GM23338 (cell line): ENCODE measurements at regions not wholly inside any gene's neighbourhood (a gene's known extent, or its start where the extent isn't known, plus 50 kb on each side); places are given as distances from the start of the nearest gene placed in this dataset.

Experiments used
- ATAC-seq: fragments of 200-7000 bp; cut with Tn5 transposase; 3 replicates; pipeline ENCODE4 v1.9.1; 2020
- DNase-seq: peaks from one replicate; pipeline ENCODE4 v3.0.0-alpha.2; 2015; ENCODE audit warnings: low spot score
- H2AFZ ChIP-seq: fragments of 200-600 bp; sonication (generic); 2 replicates; pipeline ENCODE4 v1.8.0; 2016; ENCODE audit warnings: antibody characterized with exemption, mild to moderate bottlenecking, moderate library complexity
- H3F3A ChIP-seq: fragments of 200-600 bp; sonication (generic); replicated peaks from 2 replicates; pipeline ENCODE4 v1.8.0; 2017; ENCODE audit warnings: antibody characterized with exemption, mixed run types, low read depth
- H3K27ac ChIP-seq: fragments of 200-600 bp; sonication (generic); 2 replicates; pipeline ENCODE4 v1.6.1; 2016; ENCODE audit warnings: low read depth
- H3K27me3 ChIP-seq: fragments of 200-600 bp; sonication (generic); 2 replicates; pipeline ENCODE4 v1.8.0; 2016; ENCODE audit warnings: mild to moderate bottlenecking, mixed run types, moderate library complexity; ENCODE audit not compliant: insufficient read depth
- H3K36me3 ChIP-seq: fragments of 200-600 bp; sonication (generic); 2 replicates; pipeline ENCODE4 v1.8.0; 2016; ENCODE audit warnings: mild to moderate bottlenecking; ENCODE audit not compliant: insufficient read depth
- H3K4me1 ChIP-seq: fragments of 200-600 bp; sonication (generic); 2 replicates; pipeline ENCODE4 v1.8.0; 2016; ENCODE audit warnings: mild to moderate bottlenecking, moderate library complexity; ENCODE audit not compliant: insufficient read depth
- H3K4me2 ChIP-seq: fragments of 200-600 bp; sonication (generic); 2 replicates; pipeline ENCODE4 v1.7.1; 2017; ENCODE audit warnings: mixed run types
- H3K4me3 ChIP-seq: fragments of 200-600 bp; sonication (generic); 2 replicates; pipeline ENCODE4 v1.6.1; 2016; ENCODE audit warnings: mixed run types
- H3K79me2 ChIP-seq: fragments of 200-600 bp; sonication (generic); replicated peaks from 2 replicates; pipeline ENCODE4 v1.8.0; 2017; ENCODE audit warnings: mild to moderate bottlenecking; ENCODE audit not compliant: insufficient read depth
- H3K9me2 ChIP-seq: fragments of 200-600 bp; sonication (generic); 2 replicates; pipeline ENCODE4 v1.8.0; 2017; ENCODE audit not compliant: insufficient read depth
- H4K20me1 ChIP-seq: fragments of 200-600 bp; sonication (generic); replicated peaks from 2 replicates; pipeline ENCODE4 v1.8.0; 2017; ENCODE audit warnings: mild to moderate bottlenecking; ENCODE audit not compliant: insufficient read depth
- H3K27ac Mint-ChIP-seq: 2 replicates; pipeline ENCODE4 v1.8.0; 2020; ENCODE audit warnings: inconsistent platforms, mild to moderate bottlenecking, moderate library complexity, mixed read lengths
- H3K27me3 Mint-ChIP-seq: 3 replicates; pipeline ENCODE4 v1.8.0; 2022; ENCODE audit warnings: low read depth, mild to moderate bottlenecking, moderate library complexity, mixed read lengths, inconsistent platforms; ENCODE audit not compliant: insufficient read depth, poor library complexity
- H3K36me3 Mint-ChIP-seq: 3 replicates; pipeline ENCODE4 v1.8.0; 2021; ENCODE audit warnings: low read depth, mild to moderate bottlenecking, inconsistent platforms, moderate library complexity, mixed read lengths
- H3K4me1 Mint-ChIP-seq: 3 replicates; pipeline ENCODE4 v1.8.0; 2020; ENCODE audit warnings: mild to moderate bottlenecking, inconsistent platforms, mixed read lengths
- H3K4me3 Mint-ChIP-seq: 3 replicates; pipeline ENCODE4 v1.8.0; 2021; ENCODE audit warnings: moderate library complexity, mild to moderate bottlenecking, inconsistent platforms, mixed read lengths
- H3K9me3 Mint-ChIP-seq: 3 replicates; pipeline ENCODE4 v1.8.0; 2020; ENCODE audit warnings: moderate library complexity, mild to moderate bottlenecking, inconsistent platforms, mixed read lengths
- CTCF ChIP-seq, 2 experiments: fragments of 200-600 bp in 1 of 2; sonication (generic) in 1 of 2; conservative IDR thresholded peaks; 2 replicates each; pipeline versions ENCODE4 v1.5.1 to v1.6.1; 2016 to 2017; ENCODE audit warnings: antibody characterized with exemption in 2 of 2, low read depth in 2 of 2, mild to moderate bottlenecking in 2 of 2, moderate library complexity in 1 of 2
- ETS1 ChIP-seq: IDR thresholded peaks from 2 replicates; pipeline ENCODE4 v1.6.1; 2016; ENCODE audit warnings: antibody characterized with exemption
- EZH2 ChIP-seq: fragments of 200-600 bp; sonication (generic); IDR thresholded peaks from one replicate; pipeline ENCODE4 v1.8.0; 2017; ENCODE audit warnings: antibody characterized with exemption, mild to moderate bottlenecking, low read depth; ENCODE audit not compliant: unreplicated experiment
- EZH2phosphoT487 ChIP-seq: fragments of 200-600 bp; sonication (generic); IDR thresholded peaks from one replicate; pipeline ENCODE4 v1.8.1; 2018; ENCODE audit warnings: antibody characterized with exemption; ENCODE audit not compliant: unreplicated experiment
- JUNB ChIP-seq: IDR thresholded peaks from one replicate; pipeline ENCODE4 v1.6.1; 2016; ENCODE audit warnings: antibody characterized with exemption; ENCODE audit not compliant: unreplicated experiment
- NANOG ChIP-seq: IDR thresholded peaks from 2 replicates; pipeline ENCODE4 v1.6.1; 2016; ENCODE audit warnings: antibody characterized with exemption, borderline replicate concordance
- REST ChIP-seq: IDR thresholded peaks from one replicate; pipeline ENCODE4 v1.6.1; 2018; ENCODE audit warnings: antibody characterized with exemption; ENCODE audit not compliant: unreplicated experiment
- STAT1 ChIP-seq: IDR thresholded peaks from one replicate; pipeline ENCODE4 v1.6.1; 2016; ENCODE audit warnings: antibody characterized with exemption; ENCODE audit not compliant: unreplicated experiment
- ZNF114 ChIP-seq: fragments of 250-450 bp; sonication (Bioruptor Pico); IDR thresholded peaks from 2 replicates; pipeline ENCODE4 v1.5.0; 2020; ENCODE audit warnings: mild to moderate bottlenecking, moderate library complexity
- ZNF331 ChIP-seq: fragments of 250-450 bp; sonication (Bioruptor Pico); IDR thresholded peaks from 2 replicates; pipeline ENCODE4 v1.5.0; 2020; ENCODE audit warnings: low read depth, mild to moderate bottlenecking, moderate library complexity

GRCh38 chr20:48393737-48394314, 434.0 kb downstream of the PREX1 start (continued):
- TF ChIP-seq STAT1 (no peak), CTCF (conservative IDR thresholded peaks at IDR 0.05; ENCODE audit: low read depth in 2 of 2) (no peak)

- H3K36me3 Mint-ChIP-seq, result peaks cover 6% of the 10 kb centered on the region; the same call in 2 of the 3 replicates
- Histone ChIP-seq H3K9me2 (no peaks in the 10 kb centered on the region), H3K4me2 (no peak overlapping the region), H3K27me3 (no peaks in the 10 kb centered on the region), H2AFZ (no peak overlapping the region), H3K79me2 (no peaks in the 10 kb centered on the region), H3K36me3 (no peaks in the 10 kb centered on the region), H3K4me3 (no peak overlapping the region), H3K27ac (no peak overlapping the region), H3K4me1 (no peaks in the 10 kb centered on the region), H4K20me1 (no peaks in the 10 kb centered on the region), H3F3A (no peaks in the 10 kb centered on the region)
- no peak for DNase-seq
- peaks cover 16% of the 10 kb centered on the region for H3K9me3 Mint-ChIP-seq
- ATAC-seq, result no peak
- H3K27me3 Mint-ChIP-seq, result peaks cover 1% of the 10 kb centered on the region
- H3K27ac Mint-ChIP-seq, result no peak overlapping the region
- TF ChIP-seq JUNB (no peak), ZNF331 (CRISPR knock-in tag) (no peak), STAT1 (no peak), EZH2phosphoT487 (no peak), ZNF114 (CRISPR knock-in tag) (no peak), EZH2 (no peak), CTCF (conservative IDR thresholded peaks at IDR 0.05; ENCODE audit: low read depth in 2 of 2) (no peak)
- peaks cover 3% of the 10 kb centered on the region; the same call in 2 of the 3 replicates for H3K4me1 Mint-ChIP-seq
- no peak overlapping the region for H3K4me3 Mint-ChIP-seq
These were observed 434.5 kb downstream of the PREX1 start for GRCh38 chr20:48393311-48393685.

GRCh38 chr20:48392407-48393310, 435.1 kb downstream of the PREX1 start:
- no peak overlapping the region for H3K4me3 ChIP-seq
- Mint-ChIP-seq H3K9me3 (peaks cover 16% of the 10 kb centered on the region), H3K36me3 (peaks cover 6% of the 10 kb centered on the region; the same call in 2 of the 3 replicates), H3K4me3 (no peak overlapping the region), H3K4me1 (peaks cover 3% of the 10 kb centered on the region; the same call in 2 of the 3 replicates), H3K27ac (no peak overlapping the region), H3K27me3 (peaks cover 1% of the 10 kb centered on the region)
- no peak overlapping the region for H3K27ac ChIP-seq
- H4K20me1 ChIP-seq, result no peaks in the 10 kb centered on the region
- no peak for DNase-seq
- no peak for ATAC-seq
- no peaks in the 10 kb centered on the region for H3K9me2 ChIP-seq
- H3K36me3 ChIP-seq, result no peaks in the 10 kb centered on the region
- H3K4me2 ChIP-seq, result no peak overlapping the region
- TF ChIP-seq ZNF114 (CRISPR knock-in tag), result no peak
- no peak for TF ChIP-seq NANOG
- no peak for TF ChIP-seq REST
- no peak for TF ChIP-seq ETS1
- TF ChIP-seq JUNB, result no peak
- no peaks in the 10 kb centered on the region for H3K27me3 ChIP-seq
- no peaks in the 10 kb centered on the region for H3K4me1 ChIP-seq
- H3K79me2 ChIP-seq, result no peaks in the 10 kb centered on the region
- no peaks in the 10 kb centered on the region for H3F3A ChIP-seq
- no peak overlapping the region for H2AFZ ChIP-seq
